ENCODE measurements at regions not wholly inside any gene's neighbourhood (a gene's known extent, or its start where the extent isn't known, plus 50 kb on each side); places are given as distances from the start of the nearest gene placed in this dataset.
"Not testable (repeated sequence)": the region's sequence is repeated elsewhere in the genome, so short reads cannot be mapped to it uniquely, and the experiment has no call there.

DNA sequence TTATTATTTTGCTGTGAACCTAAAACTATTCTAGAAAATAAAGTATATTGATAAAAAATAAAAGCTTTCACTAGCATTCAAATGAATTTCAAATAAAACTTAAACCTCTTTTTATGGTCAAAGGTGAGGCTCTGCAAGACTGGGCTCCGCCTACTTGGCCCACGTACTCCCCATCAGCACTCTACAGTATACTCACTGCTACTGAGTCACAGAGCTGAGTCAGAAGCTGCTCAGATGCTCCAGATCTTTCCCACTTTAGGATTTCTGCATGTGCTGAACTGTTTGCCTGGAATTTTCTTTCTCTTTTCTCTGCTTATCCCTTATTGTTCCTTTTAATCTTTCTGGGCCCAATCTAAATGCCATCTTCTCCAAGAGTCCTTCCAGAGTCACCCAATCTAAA is 331.9 kb upstream of the CCNG1 start:
- no peaks in the 10 kb centered on the region for H3K9me3 ChIP-seq (ENCODE audit: insufficient read depth, low read depth, low read length)
- H3K27me3 ChIP-seq (ENCODE audit: insufficient read depth, low read length): no peaks in the 10 kb centered on the region
- no peak overlapping the region for H3K27ac ChIP-seq (ENCODE audit: low read length)
- no peak overlapping the region for H3K9ac ChIP-seq (ENCODE audit: low read depth, low read length)
- H3K4me3 ChIP-seq (ENCODE audit: low read length): no peak overlapping the region
- H3K36me3 ChIP-seq (ENCODE audit: insufficient read depth, low read depth, low read length): no peaks in the 10 kb centered on the region
- H3K4me1 ChIP-seq (ENCODE audit: insufficient read depth, low read length): peaks cover 6% of the 10 kb centered on the region; the same call in 1 of the 2 replicates

DNA sequence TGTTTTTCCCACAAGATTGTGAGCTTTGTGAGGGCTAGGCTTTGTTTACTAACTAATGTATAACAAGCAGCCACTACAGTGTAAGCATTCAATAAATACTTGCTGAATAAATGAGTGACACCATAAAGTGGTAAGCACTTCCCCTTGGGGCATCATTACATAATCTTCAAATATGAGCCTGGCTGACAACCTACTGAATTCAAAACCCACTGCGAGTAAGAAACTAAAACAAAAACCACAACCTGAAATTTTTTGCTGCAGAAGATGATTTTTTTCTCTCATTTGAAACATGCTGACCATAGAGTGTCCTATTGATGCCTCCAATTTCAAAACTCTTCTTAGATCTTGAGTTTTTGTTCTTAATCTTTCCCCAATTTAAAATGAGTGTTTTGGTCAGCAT is 331.3 kb upstream of the CCNG1 start:
- Histone ChIP-seq H3K9me3 (ENCODE audit: insufficient read depth, low read depth, low read length) (no peaks in the 10 kb centered on the region), H3K27ac (ENCODE audit: low read length) (no peak overlapping the region), H3K4me1 (ENCODE audit: insufficient read depth, low read length) (peaks cover 6% of the 10 kb centered on the region; the same call in 1 of the 2 replicates), H3K36me3 (ENCODE audit: insufficient read depth, low read depth, low read length) (no peaks in the 10 kb centered on the region), H3K4me3 (ENCODE audit: low read length) (no peak overlapping the region), H3K27me3 (ENCODE audit: insufficient read depth, low read length) (no peaks in the 10 kb centered on the region), H3K9ac (ENCODE audit: low read depth, low read length) (no peak overlapping the region)

DNA sequence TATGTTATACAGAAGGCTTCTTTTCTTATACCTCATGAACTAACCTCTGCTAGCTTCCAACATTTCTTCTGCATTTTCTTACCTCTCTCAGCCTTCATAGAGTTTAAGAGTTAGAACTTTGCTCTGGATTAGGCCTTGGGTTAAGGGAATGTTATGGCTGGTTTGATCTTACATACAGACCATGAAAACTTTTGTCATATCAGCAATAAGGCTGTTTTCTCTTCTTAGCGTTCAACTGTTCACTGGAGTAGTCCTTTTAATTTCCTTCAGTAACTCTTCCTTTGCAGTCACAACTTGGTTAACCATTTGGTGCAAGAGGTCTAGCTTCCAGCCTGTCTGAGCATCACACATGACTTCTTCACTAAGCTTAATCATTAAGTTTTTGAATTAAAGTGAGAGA is 329.0 kb upstream of the CCNG1 start:
- no peak overlapping the region for H3K27ac ChIP-seq (ENCODE audit: low read length)
- H3K36me3 ChIP-seq (ENCODE audit: insufficient read depth, low read depth, low read length): no peaks in the 10 kb centered on the region
- H3K4me3 ChIP-seq (ENCODE audit: low read length): no peak overlapping the region
- H3K9ac ChIP-seq (ENCODE audit: low read depth, low read length): no peak overlapping the region
- no peaks in the 10 kb centered on the region for H3K27me3 ChIP-seq (ENCODE audit: insufficient read depth, low read length)
- H3K4me1 ChIP-seq (ENCODE audit: insufficient read depth, low read length): no peaks in the 10 kb centered on the region
- no peaks in the 10 kb centered on the region for H3K9me3 ChIP-seq (ENCODE audit: insufficient read depth, low read depth, low read length)

DNA sequence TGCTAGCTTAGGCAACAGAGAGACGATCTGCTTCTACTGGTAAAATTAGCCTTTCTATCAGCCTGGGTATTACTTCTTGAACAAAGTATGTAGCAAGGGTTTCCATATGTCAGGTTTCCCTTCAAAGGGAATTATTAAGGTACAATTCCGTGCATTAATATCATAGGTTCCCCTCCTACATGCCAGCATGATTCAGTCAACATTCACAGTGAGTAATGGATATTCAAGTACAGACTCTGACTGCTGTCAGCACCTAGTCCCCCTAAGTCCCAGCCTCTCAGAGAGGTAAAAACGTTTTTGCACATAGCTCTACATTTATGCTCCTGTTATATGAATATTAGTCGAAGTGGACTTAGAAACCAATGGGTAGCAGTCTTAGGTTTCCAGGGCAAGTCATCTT is 322.4 kb upstream of the CCNG1 start:
- no peak overlapping the region for H3K9ac ChIP-seq (ENCODE audit: low read depth, low read length)
- H3K4me3 ChIP-seq (ENCODE audit: low read length): no peak overlapping the region
- H3K27me3 ChIP-seq (ENCODE audit: insufficient read depth, low read length): no peaks in the 10 kb centered on the region
- H3K9me3 ChIP-seq (ENCODE audit: insufficient read depth, low read depth, low read length): no peaks in the 10 kb centered on the region
- no peak overlapping the region for H3K27ac ChIP-seq (ENCODE audit: low read length)
- no peaks in the 10 kb centered on the region for H3K36me3 ChIP-seq (ENCODE audit: insufficient read depth, low read depth, low read length)
- no peaks in the 10 kb centered on the region for H3K4me1 ChIP-seq (ENCODE audit: insufficient read depth, low read length)

GRCh38 chr5:163116618-163117017 is 320.8 kb upstream of the CCNG1 start:
- H3K36me3 ChIP-seq (ENCODE audit: insufficient read depth, low read depth, low read length); H3K9ac ChIP-seq (ENCODE audit: low read depth, low read length); H3K27ac ChIP-seq (ENCODE audit: low read length); H3K27me3 ChIP-seq (ENCODE audit: insufficient read depth, low read length); H3K9me3 ChIP-seq (ENCODE audit: insufficient read depth, low read depth, low read length); H3K4me3 ChIP-seq (ENCODE audit: low read length); H3K4me1 ChIP-seq (ENCODE audit: insufficient read depth, low read length): not testable (repeated sequence)

DNA sequence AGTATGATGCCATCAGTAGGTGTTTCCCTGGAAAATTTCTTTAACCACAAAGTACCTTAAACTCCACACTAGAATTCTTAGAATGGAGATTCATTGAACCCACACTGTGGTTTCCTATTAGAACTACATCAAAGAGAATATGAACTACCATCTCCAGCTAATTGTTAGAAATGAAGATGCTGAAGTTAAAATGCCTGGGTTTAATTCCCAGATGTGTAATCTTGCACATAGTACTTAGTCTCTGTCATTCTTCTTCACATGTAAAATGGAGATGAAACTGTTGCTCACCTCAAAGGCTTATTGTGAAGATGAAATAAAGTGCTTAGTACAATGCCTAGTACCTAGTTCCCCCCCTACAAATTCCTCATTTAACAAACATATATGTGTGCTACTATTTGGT is 303.3 kb upstream of the CCNG1 start:
- no peaks in the 10 kb centered on the region for H3K9me3 ChIP-seq (ENCODE audit: insufficient read depth, low read depth, low read length)
- H3K27me3 ChIP-seq (ENCODE audit: insufficient read depth, low read length): no peaks in the 10 kb centered on the region
- H3K36me3 ChIP-seq (ENCODE audit: insufficient read depth, low read depth, low read length): no peaks in the 10 kb centered on the region
- H3K4me1 ChIP-seq (ENCODE audit: insufficient read depth, low read length): no peaks in the 10 kb centered on the region
- H3K9ac ChIP-seq (ENCODE audit: low read depth, low read length): no peak overlapping the region
- H3K4me3 ChIP-seq (ENCODE audit: low read length): no peak overlapping the region
- H3K27ac ChIP-seq (ENCODE audit: low read length): no peak overlapping the region

DNA sequence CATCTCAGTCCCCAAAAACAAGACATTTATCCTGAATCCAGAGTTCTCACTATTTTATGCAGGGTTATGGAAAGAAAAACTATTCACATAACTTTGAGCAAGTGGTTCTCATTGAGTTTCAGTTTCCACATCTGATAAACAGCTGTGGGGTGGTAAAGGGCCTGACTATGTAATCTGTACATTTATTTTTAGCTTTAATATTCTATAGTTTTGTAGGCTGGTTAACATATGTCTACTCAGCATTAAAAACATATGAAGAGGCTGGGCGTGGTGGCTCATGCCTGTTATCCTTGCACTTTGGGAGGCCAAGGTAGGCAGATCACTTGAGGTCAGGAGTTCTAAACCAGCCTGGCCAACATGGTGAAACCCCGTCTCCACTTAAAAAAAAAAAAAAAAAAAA is 301.5 kb upstream of the CCNG1 start:
- no peaks in the 10 kb centered on the region for H3K36me3 ChIP-seq (ENCODE audit: insufficient read depth, low read depth, low read length)
- H3K4me1 ChIP-seq (ENCODE audit: insufficient read depth, low read length): no peaks in the 10 kb centered on the region
- no peak overlapping the region for H3K27ac ChIP-seq (ENCODE audit: low read length)
- no peaks in the 10 kb centered on the region for H3K9me3 ChIP-seq (ENCODE audit: insufficient read depth, low read depth, low read length)
- H3K27me3 ChIP-seq (ENCODE audit: insufficient read depth, low read length): no peaks in the 10 kb centered on the region
- no peak overlapping the region for H3K9ac ChIP-seq (ENCODE audit: low read depth, low read length)
- H3K4me3 ChIP-seq (ENCODE audit: low read length): no peak overlapping the region

DNA sequence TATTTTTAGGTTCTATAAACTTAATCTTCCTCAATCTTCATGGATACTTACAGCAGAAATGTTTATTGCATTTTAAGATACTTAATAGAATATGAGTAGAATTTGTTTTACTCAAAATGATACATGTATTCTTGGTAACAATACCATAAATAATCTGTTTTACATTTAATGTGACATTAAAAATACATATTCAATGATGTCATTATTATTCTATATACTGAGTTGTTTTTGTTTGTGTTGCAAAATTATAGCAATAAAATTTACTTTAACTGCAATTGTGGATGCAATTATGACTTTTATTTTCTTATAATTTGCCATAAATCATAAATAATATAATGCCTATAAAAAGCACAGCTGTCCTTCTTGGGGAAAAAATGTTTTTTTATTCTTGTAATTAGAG is 275.9 kb upstream of the CCNG1 start:
- Histone ChIP-seq H3K4me3 (ENCODE audit: low read length) (no peak overlapping the region), H3K27me3 (ENCODE audit: insufficient read depth, low read length) (no peaks in the 10 kb centered on the region), H3K9ac (ENCODE audit: low read depth, low read length) (no peak overlapping the region), H3K9me3 (ENCODE audit: insufficient read depth, low read depth, low read length) (no peaks in the 10 kb centered on the region), H3K4me1 (ENCODE audit: insufficient read depth, low read length) (no peaks in the 10 kb centered on the region), H3K36me3 (ENCODE audit: insufficient read depth, low read depth, low read length) (no peaks in the 10 kb centered on the region), H3K27ac (ENCODE audit: low read length) (no peak overlapping the region)

GRCh38 chr5:163162645-163163044 is 274.8 kb upstream of the CCNG1 start:
- H3K27me3 ChIP-seq (ENCODE audit: insufficient read depth, low read length): no peaks in the 10 kb centered on the region
- no peak overlapping the region for H3K27ac ChIP-seq (ENCODE audit: low read length)
- no peak overlapping the region for H3K9ac ChIP-seq (ENCODE audit: low read depth, low read length)
- H3K4me3 ChIP-seq (ENCODE audit: low read length): no peak overlapping the region
- no peaks in the 10 kb centered on the region for H3K4me1 ChIP-seq (ENCODE audit: insufficient read depth, low read length)
- H3K9me3 ChIP-seq (ENCODE audit: insufficient read depth, low read depth, low read length): no peaks in the 10 kb centered on the region
- no peaks in the 10 kb centered on the region for H3K36me3 ChIP-seq (ENCODE audit: insufficient read depth, low read depth, low read length)

DNA sequence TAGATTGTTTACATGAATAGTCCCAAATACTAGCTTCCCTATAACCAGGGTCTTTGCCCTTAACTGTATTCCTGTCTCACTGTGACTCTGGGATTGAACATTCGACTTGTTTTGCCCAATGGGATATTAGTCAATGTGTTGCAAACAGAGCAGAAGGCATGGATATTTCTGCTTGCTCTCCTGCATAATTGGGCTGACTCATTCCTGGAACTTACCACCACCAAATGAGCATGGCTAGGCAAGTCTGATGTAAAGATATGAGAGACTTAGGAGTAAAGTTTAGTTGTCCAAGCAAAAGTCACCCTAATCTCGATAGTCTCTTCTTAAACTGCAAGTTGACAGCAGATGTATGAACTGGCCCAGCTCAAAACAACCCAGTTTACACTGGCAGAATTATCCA is 273.5 kb upstream of the CCNG1 start:
- H3K4me3 ChIP-seq (ENCODE audit: low read length): no peak overlapping the region
- H3K4me1 ChIP-seq (ENCODE audit: insufficient read depth, low read length): no peaks in the 10 kb centered on the region
- H3K27me3 ChIP-seq (ENCODE audit: insufficient read depth, low read length): no peaks in the 10 kb centered on the region
- H3K9me3 ChIP-seq (ENCODE audit: insufficient read depth, low read depth, low read length): no peaks in the 10 kb centered on the region
- no peak overlapping the region for H3K27ac ChIP-seq (ENCODE audit: low read length)
- H3K9ac ChIP-seq (ENCODE audit: low read depth, low read length): no peak overlapping the region
- H3K36me3 ChIP-seq (ENCODE audit: insufficient read depth, low read depth, low read length): no peaks in the 10 kb centered on the region

GRCh38 chr5:163165277-163165676 is 272.1 kb upstream of the CCNG1 start:
- Histone ChIP-seq H3K9ac (ENCODE audit: low read depth, low read length) (no peak overlapping the region), H3K27ac (ENCODE audit: low read length) (no peak overlapping the region), H3K4me3 (ENCODE audit: low read length) (no peak overlapping the region), H3K27me3 (ENCODE audit: insufficient read depth, low read length) (no peaks in the 10 kb centered on the region), H3K4me1 (ENCODE audit: insufficient read depth, low read length) (no peaks in the 10 kb centered on the region), H3K36me3 (ENCODE audit: insufficient read depth, low read depth, low read length) (no peaks in the 10 kb centered on the region), H3K9me3 (ENCODE audit: insufficient read depth, low read depth, low read length) (no peaks in the 10 kb centered on the region)

GRCh38 chr5:163170161-163170560 is 267.2 kb upstream of the CCNG1 start:
- not testable (repeated sequence) for H3K4me1 ChIP-seq (ENCODE audit: insufficient read depth, low read length); H3K36me3 ChIP-seq (ENCODE audit: insufficient read depth, low read depth, low read length); H3K4me3 ChIP-seq (ENCODE audit: low read length); H3K9me3 ChIP-seq (ENCODE audit: insufficient read depth, low read depth, low read length); H3K27ac ChIP-seq (ENCODE audit: low read length); H3K9ac ChIP-seq (ENCODE audit: low read depth, low read length); H3K27me3 ChIP-seq (ENCODE audit: insufficient read depth, low read length)

Measured in iPS-20b (cell line).